ENCODE measurements at regions not wholly inside any gene's neighbourhood (a gene's known extent, or its start where the extent isn't known, plus 50 kb on each side); places are given as distances from the start of the nearest gene placed in this dataset.

DNA sequence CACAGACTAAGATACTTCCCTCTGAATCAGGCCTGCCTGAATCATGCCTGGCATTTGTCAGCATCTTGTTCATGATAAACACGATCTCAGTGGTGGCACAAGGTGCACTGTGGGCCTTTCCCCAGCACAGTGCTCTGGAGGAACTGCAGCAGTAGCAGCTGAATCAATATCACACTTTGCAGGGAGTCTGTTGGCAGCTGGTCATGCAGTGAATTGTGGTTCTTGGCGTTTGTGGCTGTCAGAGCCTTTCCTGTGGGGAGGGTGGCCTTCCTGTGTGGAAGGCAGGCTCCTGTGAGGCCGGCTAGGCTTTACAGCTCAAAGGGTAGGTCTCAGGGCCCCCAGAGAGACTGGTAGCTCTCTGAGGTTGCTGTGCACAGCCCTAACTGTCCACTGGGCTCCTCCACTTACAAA is 54.4 kb upstream of the TLE3 start:
- no peak overlapping the region for H2BK20ac ChIP-seq (ENCODE audit: low read depth, low read length, poor library complexity, severe bottlenecking)
- Mint-ChIP-seq H3K36me3 (ENCODE audit: insufficient read depth in 1 of 3, low read depth in 3 of 3) (no peaks in the 10 kb centered on the region; a peak in 1 of 7 replicates), H3K27me3 (ENCODE audit: low read depth) (peaks cover 11% of the 10 kb centered on the region), H3K9me3 (0 out of 5 replicates have a peak, but pooled peaks cover 0 to 3% of the 10 kb centered on the region in 2 experiments), H3K4me1 (peaks cover 27 to 35% of the 10 kb centered on the region in 2 experiments), H3K27ac (no peak overlapping the region; a peak in 1 of 7 replicates), H3K4me3 (no peak overlapping the region)
- H4K5ac ChIP-seq (ENCODE audit: insufficient read length, low read depth, low read length), result no peak overlapping the region
- no peak overlapping the region for H2BK12ac ChIP-seq (ENCODE audit: insufficient read length, low read depth, low read length)
- no peak overlapping the region for H2BK5ac ChIP-seq (ENCODE audit: insufficient read length, low read length)
- no peak overlapping the region for H3K9ac ChIP-seq (ENCODE audit: extremely low read depth, insufficient read length, low read length)
- H3K18ac ChIP-seq (ENCODE audit: insufficient read length, low read depth, low read length), result no peak overlapping the region
- H4K8ac ChIP-seq (replicated peaks; ENCODE audit: insufficient read length, low read depth, low read length), result no peak overlapping the region
- no CpG with 5 or more reads among the region's 3 CpGs for WGBS (ENCODE audit: extremely low coverage, insufficient read length, low lambda C conversion rate)
- H3K79me1 ChIP-seq (ENCODE audit: insufficient read depth, low read depth, low read length, poor library complexity, severe bottlenecking), result no peaks in the 10 kb centered on the region
- no peak overlapping the region for H3K23ac ChIP-seq (ENCODE audit: insufficient read length, low read depth, low read length)
- H2BK15ac ChIP-seq (ENCODE audit: low read depth, low read length), result no peak overlapping the region
- H3K27ac ChIP-seq (ENCODE audit: insufficient read length, low read depth, low read length), result no peak overlapping the region
- H3K4ac ChIP-seq (ENCODE audit: low read depth, low read length), result no peak overlapping the region
- H2BK120ac ChIP-seq (ENCODE audit: low read depth, low read length, poor library complexity, severe bottlenecking), result no peak overlapping the region
- no peaks in the 10 kb centered on the region for H3K23me2 ChIP-seq (ENCODE audit: insufficient read length, low read depth, low read length, poor library complexity, severe bottlenecking)
- no peak overlapping the region for H3K14ac ChIP-seq (ENCODE audit: insufficient read depth, low read length)
- H3K9me3 ChIP-seq (ENCODE audit: control insufficient read depth, low read depth, low read length), result no peaks in the 10 kb centered on the region
- no peaks in the 10 kb centered on the region for H3K27me3 ChIP-seq (ENCODE audit: insufficient read depth, low read length)
- no peaks in the 10 kb centered on the region for H3K79me2 ChIP-seq (ENCODE audit: insufficient read depth, low read length)
- H4K91ac ChIP-seq (ENCODE audit: insufficient read length, low read depth, low read length), result no peak overlapping the region
- TF ChIP-seq, protein P1, sequence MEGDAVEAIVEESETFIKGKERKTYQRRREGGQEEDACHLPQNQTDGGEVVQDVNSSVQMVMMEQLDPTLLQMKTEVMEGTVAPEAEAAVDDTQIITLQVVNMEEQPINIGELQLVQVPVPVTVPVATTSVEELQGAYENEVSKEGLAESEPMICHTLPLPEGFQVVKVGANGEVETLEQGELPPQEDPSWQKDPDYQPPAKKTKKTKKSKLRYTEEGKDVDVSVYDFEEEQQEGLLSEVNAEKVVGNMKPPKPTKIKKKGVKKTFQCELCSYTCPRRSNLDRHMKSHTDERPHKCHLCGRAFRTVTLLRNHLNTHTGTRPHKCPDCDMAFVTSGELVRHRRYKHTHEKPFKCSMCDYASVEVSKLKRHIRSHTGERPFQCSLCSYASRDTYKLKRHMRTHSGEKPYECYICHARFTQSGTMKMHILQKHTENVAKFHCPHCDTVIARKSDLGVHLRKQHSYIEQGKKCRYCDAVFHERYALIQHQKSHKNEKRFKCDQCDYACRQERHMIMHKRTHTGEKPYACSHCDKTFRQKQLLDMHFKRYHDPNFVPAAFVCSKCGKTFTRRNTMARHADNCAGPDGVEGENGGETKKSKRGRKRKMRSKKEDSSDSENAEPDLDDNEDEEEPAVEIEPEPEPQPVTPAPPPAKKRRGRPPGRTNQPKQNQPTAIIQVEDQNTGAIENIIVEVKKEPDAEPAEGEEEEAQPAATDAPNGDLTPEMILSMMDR (conservative IDR thresholded peaks at IDR 0.05), result no peak
- H2AK5ac ChIP-seq (ENCODE audit: insufficient read length, low read length), result no peak overlapping the region
- no peaks in the 10 kb centered on the region; the same call in 1 of the 2 replicates for H3K4me1 ChIP-seq (ENCODE audit: insufficient read depth, low read length)
- H2AFZ ChIP-seq (ENCODE audit: low read length), result no peak overlapping the region
- no peak overlapping the region for H3K4me2 ChIP-seq (ENCODE audit: insufficient read depth, insufficient read length, low read length)
- no peak overlapping the region for H3K56ac ChIP-seq (ENCODE audit: insufficient read length, low read depth, low read length)
- no peak for DNase-seq
- no peaks in the 10 kb centered on the region for H4K20me1 ChIP-seq (ENCODE audit: control insufficient read depth, insufficient read depth, insufficient read length)
- no peak overlapping the region for H3T11ph ChIP-seq (ENCODE audit: low read length)
